Stimulated activated CD8-positive, alpha-beta memory T cell treated with anti-CD3 and anti-CD28 coated beads, Interleukin-15, amount 100 ng/mL, for 48 hours (primary cell): ENCODE measurements at regions not wholly inside any gene's neighbourhood (a gene's known extent, or its start where the extent isn't known, plus 50 kb on each side); places are given as distances from the start of the nearest gene placed in this dataset.
"Not testable (repeated sequence)": the region's sequence is repeated elsewhere in the genome, so short reads cannot be mapped to it uniquely, and the experiment has no call there.

Experiments used
- DNase-seq, 2 donors: peaks; one replicate each; pipeline ENCODE4 v3.0.0-alpha.2; 2020; ENCODE audit warnings: low read depth in 2 of 2

- no peak for DNase-seq
These were observed 1209.8 kb downstream of the FLRT2 start for GRCh38 chr14:86739761-86740160.

- DNase-seq, result not testable (repeated sequence)
These were observed 1201.5 kb downstream of the FLRT2 start for GRCh38 chr14:86731427-86731826.

GRCh38 chr14:86723254-86723624 is 1193.3 kb downstream of the FLRT2 start:
- no peak for DNase-seq

- DNase-seq, result no peak
These were observed 1192.8 kb downstream of the FLRT2 start for GRCh38 chr14:86722612-86723253.

GRCh38 chr14:86714575-86714974 is 1184.6 kb downstream of the FLRT2 start:
- DNase-seq, result no peak

- no peak for DNase-seq
These were observed 1184.2 kb downstream of the FLRT2 start for GRCh38 chr14:86714153-86714552.

GRCh38 chr14:86712727-86713126 is 1182.8 kb downstream of the FLRT2 start:
- no peak for DNase-seq

GRCh38 chr14:86712176-86712575 is 1182.2 kb downstream of the FLRT2 start:
- no peak for DNase-seq

- no peak for DNase-seq
These were observed 1178.9 kb downstream of the FLRT2 start for GRCh38 chr14:86708846-86709339.

- DNase-seq, result no peak
These were observed 1177.1 kb downstream of the FLRT2 start for GRCh38 chr14:86707071-86707470.

GRCh38 chr14:86683561-86683960 is 1153.6 kb downstream of the FLRT2 start:
- no peak for DNase-seq

GRCh38 chr14:86675059-86675458 is 1145.1 kb downstream of the FLRT2 start:
- no peak for DNase-seq

GRCh38 chr14:86673523-86673969 is 1143.6 kb downstream of the FLRT2 start:
- DNase-seq, result no peak

GRCh38 chr14:86672080-86672479 is 1142.1 kb downstream of the FLRT2 start:
- DNase-seq, result no peak

- no peak for DNase-seq
These were observed 1136.0 kb downstream of the FLRT2 start for GRCh38 chr14:86665975-86666374.

- no peak for DNase-seq
These were observed 1132.4 kb downstream of the FLRT2 start for GRCh38 chr14:86662334-86662733.

- DNase-seq, result peak in 1 of 2 donors; percentile 6
These were observed 1124.7 kb downstream of the FLRT2 start for GRCh38 chr14:86654558-86655184.

- no peak for DNase-seq
These were observed 1122.6 kb downstream of the FLRT2 start for GRCh38 chr14:86652526-86652925.

- DNase-seq, result no peak
These were observed 1117.0 kb downstream of the FLRT2 start for GRCh38 chr14:86646696-86647690.

- DNase-seq, result no peak
These were observed 1116.2 kb downstream of the FLRT2 start for GRCh38 chr14:86646125-86646524.

- DNase-seq, result no peak
These were observed 1111.4 kb downstream of the FLRT2 start for GRCh38 chr14:86641310-86641709.

GRCh38 chr14:86640288-86640687 is 1110.3 kb downstream of the FLRT2 start:
- no peak for DNase-seq
